ENCODE measurements at regions not wholly inside any gene's neighbourhood (a gene's known extent, or its start where the extent isn't known, plus 50 kb on each side); places are given as distances from the start of the nearest gene placed in this dataset.

DNA sequence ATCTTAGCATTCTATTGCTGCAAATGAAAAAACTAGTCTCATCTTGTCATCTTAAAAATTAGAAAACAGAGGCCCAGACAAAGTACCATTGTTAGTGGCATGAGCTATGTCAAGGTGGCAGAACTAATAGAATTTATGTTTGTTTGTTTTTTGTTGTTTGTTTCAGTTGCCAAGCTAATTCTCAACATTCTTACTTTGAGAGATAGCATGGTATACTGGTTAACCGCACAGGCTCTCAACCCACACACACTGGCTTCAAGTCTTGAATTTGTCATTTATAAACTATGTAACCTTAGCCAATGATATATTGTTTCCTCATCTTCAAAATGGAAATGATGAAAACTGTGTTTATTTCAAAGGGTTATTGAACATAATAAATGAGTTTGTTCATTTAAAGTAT lies 367.6 kb upstream of the PLSCR5 start:
- DNase-seq (no peak), ATAC-seq (no peak)
- intact Hi-C loops (cut with DNase I, micrococcal nuclease): no loop called here

DNA sequence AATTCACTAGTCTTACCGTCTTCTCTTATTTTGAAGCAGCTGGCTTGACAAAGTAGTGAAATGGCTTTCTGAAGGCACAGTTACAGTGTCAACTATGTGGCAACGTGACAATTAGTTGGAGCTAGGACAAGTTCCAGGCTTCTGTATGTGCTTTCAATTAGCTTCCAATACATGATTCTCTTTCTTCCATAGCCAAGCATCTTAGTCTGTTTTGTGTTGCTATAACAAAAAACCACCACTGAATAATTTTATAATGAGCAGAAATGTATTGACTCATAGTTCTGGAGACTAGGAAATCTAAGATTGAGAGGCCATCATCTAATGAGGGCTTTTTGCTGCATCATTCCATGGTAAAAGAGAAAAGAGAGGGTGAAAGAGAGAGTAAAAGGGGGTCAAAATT lies 365.1 kb upstream of the PLSCR5 start:
- intact Hi-C loops (cut with DNase I, micrococcal nuclease): no loop called here
- DNase-seq (no peak), ATAC-seq (no peak)

DNA sequence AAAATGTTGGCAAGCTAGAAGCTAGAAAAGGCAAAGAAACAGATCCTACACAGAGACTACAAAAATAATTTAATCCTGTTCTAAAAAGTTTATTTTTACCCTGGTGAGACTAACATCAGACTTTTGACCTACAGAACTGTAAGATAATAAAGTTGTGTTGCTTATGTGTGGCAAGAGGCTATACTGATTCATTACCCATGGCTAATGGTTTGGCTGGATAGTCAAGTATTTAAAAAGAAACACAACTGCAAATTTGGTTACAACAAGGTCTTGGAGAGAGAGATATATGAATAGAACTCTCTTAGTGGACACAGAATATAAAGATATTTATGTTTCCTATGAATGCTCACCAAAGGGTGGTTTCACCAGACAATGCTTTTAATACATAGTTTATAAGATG lies 364.2 kb upstream of the PLSCR5 start:
- no peak for ATAC-seq
- intact Hi-C loops (cut with DNase I, micrococcal nuclease): no loop called here
- DNase-seq: no peak

DNA sequence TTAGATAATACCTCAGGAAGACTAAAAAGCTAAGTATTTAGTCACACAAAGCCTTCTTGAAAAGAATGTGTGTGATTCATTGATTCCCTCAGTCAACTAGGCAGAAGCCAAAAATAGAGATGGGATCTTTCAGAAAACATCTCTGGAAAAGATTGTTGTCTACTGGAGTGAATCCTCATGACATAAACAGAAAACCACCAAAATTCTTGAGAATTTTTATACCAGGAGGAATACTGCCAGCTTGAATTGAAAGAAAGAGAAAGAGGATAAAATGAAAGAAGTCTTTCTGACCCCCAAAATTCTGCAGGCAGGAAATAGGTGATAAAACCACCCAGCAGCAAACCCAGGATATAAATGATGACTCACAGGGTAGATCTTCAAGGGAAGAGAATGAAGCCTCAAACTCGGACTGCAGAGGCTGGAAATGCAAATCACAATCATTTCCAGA lies 363.1 kb upstream of the PLSCR5 start:
- intact Hi-C loops (cut with DNase I, micrococcal nuclease): no loop called here
- DNase-seq (no peak), ATAC-seq (no peak)

DNA sequence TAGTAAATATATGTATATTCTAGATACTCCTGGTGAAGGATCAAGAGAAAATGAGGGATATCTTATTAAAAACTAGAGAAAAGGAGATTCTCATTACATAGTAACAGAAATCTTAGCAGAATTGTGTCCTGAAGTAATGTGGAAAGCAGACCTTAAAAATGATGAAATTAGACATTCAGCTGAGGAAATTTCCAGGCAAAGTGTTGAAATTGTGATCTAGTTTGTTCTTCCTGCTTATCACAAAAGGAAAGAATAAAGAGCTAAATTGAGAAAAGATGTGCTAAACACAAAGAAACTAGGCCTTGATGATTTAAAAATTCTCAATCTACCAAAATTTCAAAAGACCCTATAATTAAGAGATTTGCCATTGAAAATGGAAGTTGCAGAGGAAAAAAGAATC lies 362.6 kb upstream of the PLSCR5 start:
- ATAC-seq (no peak), DNase-seq (no peak)
- intact Hi-C loops (cut with DNase I, micrococcal nuclease): no loop called here

DNA sequence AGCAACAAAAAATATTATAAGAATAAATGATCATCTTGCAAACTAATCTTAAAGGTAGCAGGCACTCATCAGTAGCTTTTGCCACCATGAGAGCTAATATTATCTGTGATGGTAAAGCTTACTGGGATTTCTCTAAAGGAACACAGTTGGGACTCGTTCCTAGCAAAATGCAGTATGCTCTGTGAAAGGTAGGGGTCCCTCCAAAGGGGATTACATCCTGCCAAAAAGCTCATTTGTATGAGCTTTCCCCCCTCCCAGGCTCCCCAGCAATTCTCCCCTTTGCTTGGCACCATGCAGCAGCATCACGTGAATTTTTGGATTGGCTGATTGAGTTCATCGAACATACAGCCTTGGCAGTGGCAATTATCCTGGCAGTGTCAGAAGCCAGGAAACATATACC lies 361.0 kb upstream of the PLSCR5 start:
- intact Hi-C loops (cut with DNase I, micrococcal nuclease): no loop called here
- ATAC-seq (no peak), DNase-seq (no peak)

DNA sequence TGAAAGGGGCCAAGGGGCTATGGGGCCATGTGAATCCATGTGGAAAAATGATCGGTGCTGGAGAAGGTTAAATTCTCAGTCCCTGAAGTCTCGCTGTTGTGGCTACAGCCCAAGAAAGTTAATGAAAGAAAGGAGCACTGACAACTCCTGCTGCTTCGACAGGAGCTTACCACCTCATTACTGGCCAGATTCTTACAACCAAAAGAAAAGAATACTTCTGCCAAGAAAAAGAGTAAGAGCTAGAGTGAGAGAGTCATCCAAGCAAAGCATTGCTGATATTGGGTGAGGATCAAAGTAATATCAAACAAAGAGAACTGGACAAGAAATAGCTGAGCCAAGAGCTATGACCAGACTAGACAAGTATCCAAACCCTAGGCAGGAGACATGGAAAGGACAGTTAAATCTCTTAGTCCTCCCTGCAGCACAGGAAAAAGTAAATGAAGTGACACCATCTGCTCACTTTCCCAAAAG lies 348.4 kb upstream of the PLSCR5 start:
- no peak for DNase-seq
- no peak for ATAC-seq
- intact Hi-C loops (cut with DNase I, micrococcal nuclease): no loop called here

DNA sequence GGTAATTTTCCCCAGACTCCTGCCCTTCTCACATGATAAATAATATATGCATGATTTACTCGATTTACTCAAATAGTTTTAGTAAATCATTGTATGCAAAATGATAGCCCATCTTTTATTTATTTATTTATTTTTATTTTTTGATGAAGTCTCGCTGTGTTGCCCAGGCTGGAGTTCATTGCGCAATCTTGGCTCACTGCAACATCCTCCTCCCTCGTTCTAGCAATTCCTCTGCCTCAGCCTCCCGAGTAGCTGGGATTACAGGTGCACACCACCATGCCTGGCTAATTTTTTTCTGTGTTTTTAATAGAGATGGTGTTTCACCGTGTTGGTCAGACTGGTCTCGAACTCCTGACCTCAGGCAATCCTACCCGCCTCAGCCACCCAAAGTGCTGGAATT lies 343.8 kb upstream of the PLSCR5 start:
- ATAC-seq: no peak
- no peak for DNase-seq
- intact Hi-C loops (cut with DNase I, micrococcal nuclease): no loop called here

DNA sequence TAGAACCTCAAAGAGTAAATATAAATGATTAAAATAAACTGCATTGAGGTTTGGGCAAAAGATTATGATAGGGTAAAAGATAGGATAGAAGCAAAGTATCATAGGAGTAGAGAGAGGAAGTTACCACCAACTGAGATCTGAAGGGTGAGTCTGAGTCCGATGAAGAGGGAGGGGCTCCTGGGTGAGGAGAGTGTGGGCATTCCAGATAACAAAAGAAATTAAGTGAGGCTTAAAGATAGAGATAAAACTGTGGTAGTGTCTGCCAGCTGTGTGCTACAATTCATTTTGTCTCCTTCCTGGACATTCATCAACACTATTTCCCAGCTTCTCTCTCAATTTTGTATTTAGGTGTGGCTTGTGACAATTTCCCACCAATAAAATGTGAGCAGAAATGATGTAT lies 343.0 kb upstream of the PLSCR5 start:
- no peak for DNase-seq
- ATAC-seq: no peak
- intact Hi-C loops (cut with DNase I, micrococcal nuclease): no loop called here

DNA sequence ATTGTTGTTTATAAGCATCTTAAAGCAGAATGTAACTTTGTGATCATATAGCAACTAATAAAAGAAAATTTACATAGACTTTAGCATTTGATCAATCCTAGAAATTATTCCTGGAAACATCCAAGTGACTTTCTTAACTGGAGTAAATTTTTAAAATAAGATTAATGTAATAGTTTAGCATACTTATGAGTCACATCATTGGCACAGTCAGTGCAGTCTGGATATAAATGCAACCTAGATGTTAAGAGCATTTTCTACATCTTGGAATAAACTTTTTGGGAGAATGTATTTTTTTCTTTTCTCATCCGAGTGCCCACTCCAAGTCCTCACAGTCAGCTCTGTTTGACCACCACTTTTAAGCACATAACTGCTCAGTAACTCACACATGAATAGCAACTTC lies 324.6 kb upstream of the PLSCR5 start:
- no peak for DNase-seq
- intact Hi-C loops (cut with DNase I, micrococcal nuclease): no loop called here
- ATAC-seq: no peak

DNA sequence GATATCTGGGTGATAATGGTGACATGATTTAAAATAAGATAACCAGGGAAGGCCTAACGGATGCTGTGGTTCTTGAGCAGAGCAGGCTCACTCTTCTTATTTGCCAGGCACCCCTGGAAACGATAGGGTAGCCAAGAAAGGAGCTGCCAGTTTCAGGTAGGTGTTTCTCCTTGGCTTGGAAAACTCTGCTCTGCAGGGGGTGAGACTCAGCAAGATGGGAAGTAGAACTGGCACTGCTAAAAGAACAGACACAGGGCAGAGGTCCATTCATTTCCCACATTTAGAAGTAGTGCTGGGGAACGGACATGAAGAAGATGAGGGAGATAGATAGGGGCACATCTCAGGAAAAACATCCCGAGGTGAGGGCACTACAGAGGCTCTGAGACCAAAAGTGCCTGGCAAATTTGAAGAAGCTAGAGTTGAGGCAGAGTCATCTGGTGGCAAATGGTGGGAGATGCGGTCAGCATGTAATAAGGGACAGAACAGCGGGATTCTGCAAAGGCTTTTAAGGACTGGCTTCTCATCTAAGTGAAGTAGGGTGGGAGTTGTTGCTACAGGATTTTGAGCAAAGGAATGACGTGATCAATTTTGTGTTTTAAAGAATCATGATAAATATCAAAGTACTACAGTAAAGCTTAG lies 323.4 kb upstream of the PLSCR5 start:
- ATAC-seq (no peak), DNase-seq (no peak)
- intact Hi-C loops (cut with DNase I, micrococcal nuclease): no loop called here

DNA sequence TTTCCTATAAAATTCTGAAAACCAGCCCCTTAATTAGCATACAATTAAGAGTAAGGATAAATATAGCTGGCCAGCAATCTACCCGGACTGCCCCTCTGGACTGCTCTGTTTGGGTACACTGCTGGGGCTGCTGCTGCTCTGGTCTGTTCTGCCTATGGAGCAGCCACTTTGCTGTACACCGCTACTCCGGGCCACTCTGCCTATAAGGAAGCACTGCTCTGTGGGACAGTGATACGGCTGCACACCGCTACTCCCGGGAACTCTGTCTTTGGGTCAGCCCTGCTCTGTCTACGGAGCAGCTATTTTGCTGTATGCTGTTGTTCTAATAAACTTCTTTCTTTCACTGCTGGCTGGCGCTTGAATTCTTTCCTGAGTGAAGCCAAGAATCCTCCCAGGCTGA lies 316.5 kb upstream of the PLSCR5 start:
- DNase-seq: no peak
- ATAC-seq: no peak
- intact Hi-C loops (cut with DNase I, micrococcal nuclease): no loop called here

DNA sequence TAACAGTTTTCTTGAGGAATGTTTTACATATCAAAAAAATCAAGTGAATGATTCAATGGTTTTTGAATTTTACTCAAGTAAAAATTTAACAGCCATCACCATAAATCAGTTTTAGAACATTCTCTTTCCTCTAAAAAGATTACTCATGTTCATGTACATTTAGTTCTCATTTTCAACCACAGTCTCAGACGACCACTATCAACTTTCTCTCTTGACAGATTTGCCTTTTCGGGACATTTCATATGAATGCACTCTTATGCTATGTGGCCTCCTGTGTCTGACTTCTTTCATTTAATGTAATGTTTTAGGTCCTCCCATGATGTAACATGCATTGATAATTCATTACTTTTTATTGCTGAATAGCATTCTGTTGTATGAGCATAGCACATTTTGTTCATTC lies 309.3 kb upstream of the PLSCR5 start:
- DNase-seq (no peak), ATAC-seq (no peak)
- intact Hi-C loops (cut with DNase I, micrococcal nuclease): no loop called here

DNA sequence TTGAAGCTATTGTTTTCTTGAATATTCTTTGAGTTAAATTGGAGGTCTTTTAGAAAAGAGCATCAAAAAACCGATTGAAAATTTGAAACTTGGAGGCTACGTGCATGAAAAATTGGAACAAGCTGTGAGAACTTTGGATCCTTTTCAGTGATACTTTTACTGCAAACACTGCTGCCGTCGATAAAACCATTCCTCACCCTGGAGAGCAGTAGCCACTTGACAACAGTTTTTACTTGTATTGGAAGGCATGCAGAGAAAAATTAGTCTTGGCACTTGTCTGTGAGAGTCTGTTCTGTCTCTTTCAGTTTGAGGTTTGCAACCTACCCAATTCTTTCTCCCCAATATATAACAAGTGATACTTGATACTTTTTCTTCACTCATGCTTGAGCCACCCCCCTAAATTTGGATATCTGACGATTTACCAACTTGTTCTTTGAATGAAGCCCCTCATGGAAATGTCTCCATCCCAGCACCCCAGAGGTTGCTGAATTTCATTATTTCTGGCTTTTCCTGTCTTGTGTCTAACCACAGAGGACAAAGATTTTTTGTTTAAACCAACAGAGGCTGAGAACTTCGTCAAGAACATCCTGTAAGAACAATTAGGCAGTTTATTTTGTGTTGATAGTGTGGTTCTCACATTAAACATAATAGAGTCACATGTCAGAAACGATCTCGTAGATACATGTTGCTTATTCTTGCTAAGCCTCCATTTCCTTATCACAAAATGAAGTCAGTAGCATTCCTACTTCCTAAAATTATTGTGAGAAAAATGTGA lies 307.3 kb upstream of the PLSCR5 start:
- no peak for DNase-seq
- intact Hi-C loops (cut with DNase I, micrococcal nuclease): no loop called here
- no peak for ATAC-seq

DNA sequence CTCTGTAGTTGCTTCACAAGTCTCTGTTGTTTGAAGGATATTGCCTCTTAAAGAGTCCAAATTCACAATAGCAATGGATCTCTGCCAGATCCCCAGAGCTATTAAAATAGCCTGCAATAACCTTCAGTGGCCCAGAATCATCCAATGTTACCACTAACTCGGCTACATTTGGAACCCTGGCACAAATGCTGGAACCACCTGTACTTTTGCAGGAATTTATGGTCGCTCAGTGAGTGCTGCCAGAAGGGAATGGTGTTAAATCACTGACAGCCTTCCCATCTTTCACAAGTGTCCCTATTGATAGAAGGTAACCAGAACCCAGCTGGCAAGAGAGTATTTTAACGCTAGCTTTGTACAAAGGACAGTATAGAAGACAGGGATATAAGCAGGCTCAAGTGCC lies 298.8 kb upstream of the PLSCR5 start:
- DNase-seq (peak in 1 of 2 donors; percentile 24), ATAC-seq (no peak)
- intact Hi-C loops (cut with DNase I, micrococcal nuclease): no loop called here

DNA sequence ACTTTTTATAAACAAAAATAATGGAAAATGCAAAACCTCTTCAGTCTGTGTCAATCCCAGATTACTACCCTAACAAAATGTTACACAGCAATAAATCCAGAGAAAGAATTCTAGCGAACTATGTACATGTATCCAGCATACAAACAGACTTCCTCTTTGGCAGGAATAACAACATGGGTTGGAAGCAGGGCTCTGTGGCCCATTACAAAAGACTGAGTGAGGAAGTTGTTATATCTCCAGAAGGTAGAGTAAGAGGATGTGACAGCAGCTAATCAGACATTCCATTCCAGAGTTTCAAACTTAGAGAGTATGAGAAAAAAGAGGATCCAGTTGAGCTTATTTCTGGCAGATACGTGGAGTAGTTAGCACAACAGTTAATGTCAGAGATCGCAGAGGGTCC lies 294.0 kb upstream of the PLSCR5 start:
- DNase-seq (no peak), ATAC-seq (no peak)
- intact Hi-C loops (cut with DNase I, micrococcal nuclease): no loop called here

DNA sequence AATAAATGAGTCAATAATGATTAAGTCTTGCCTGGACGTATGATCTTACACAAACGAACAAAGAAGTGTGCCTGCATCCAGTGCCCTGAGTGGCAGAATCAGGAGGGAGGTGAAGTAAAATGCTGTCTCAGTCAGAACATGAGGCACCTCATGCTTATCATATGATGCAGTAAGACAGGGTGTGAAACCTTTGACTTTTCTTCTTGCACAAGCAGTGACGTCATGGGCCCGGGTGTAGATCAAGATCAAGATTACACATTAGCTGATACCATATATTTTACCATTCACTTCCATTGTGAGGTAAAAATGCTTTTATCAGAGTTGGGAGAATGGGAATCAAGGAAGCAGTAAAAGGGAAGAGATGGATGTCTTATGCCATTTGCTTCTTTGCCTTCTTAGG lies 291.6 kb upstream of the PLSCR5 start:
- no peak for ATAC-seq
- intact Hi-C loops (cut with DNase I, micrococcal nuclease): no loop called here
- DNase-seq: no peak

DNA sequence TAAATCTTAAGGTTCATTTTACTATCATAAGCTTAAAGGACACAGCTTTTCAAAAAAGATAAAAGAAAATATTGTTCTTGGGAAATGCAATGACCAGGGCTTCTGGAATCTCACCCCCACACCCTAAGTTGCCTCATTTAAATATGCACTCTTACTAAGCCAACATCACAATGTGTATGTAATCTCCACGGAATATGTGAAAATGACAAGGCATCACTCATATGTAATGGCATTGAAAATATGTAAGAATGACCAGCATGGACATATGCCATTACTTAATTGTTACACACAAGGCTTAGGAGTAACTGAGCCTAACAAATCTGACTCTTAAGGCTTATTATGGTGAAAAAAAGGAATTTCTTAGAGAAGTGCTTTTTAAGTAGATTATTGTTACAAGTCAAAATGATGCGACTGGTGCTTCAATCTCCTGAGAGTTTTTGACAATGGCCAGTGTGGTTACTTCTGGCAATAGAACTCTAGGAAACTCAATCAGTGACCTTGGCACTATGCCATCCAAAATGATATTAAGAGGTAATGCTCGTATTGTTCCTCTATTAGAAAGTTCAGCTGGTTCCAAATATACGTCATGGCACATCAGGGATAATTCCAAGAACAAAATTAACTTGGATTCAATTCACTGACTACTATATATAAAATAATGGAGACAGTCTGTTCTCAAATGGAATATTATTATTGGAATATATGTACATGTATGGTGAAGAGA lies 290.0 kb upstream of the PLSCR5 start:
- intact Hi-C loops (cut with DNase I, micrococcal nuclease): no loop called here
- DNase-seq (no peak), ATAC-seq (no peak)

DNA sequence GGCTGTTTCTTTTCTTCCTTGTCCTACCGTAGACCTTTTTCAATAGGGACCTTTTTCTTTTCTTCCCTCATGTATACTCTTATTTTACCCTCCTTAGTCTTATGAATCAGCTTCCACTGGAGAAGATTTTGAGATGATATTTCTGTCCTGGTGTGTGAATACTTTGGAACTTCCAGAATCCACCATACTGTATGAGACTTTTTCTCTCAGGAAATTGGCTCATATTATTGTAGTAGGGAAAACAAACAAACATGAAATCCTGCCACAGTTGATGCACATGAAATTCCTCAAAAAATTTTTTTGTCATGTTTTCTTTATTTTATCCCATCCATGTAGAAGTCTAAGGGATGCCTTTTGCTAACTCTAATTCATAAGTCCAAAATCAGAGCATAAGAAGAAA lies 289.3 kb upstream of the PLSCR5 start:
- intact Hi-C loops (cut with DNase I, micrococcal nuclease): no loop called here

DNA sequence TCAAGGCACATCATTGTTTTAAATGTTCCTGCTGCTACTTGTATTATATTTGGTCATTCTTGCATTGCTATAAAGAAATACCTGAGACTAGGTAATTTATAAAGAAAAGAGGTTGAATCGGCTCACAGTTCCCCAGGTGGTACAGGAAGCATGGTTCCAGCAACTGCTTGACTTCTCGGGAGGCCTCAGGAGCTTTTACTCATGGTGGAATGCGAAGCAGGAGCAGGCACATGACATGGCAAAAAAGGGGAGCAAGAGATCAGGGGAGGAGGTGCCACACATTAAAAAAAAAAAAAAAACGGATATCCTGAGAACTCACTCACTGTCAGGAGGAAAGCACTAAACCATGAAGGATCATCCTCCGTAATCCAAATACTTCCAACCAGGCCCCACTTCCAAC lies 286.9 kb upstream of the PLSCR5 start:
- intact Hi-C loops (cut with DNase I, micrococcal nuclease): no loop called here
- DNase-seq (no peak), ATAC-seq (no peak)

More for the DNA sequence above, 289.3 kb upstream of the PLSCR5 start:
- DNase-seq: no peak
- ATAC-seq: no peak

Measured in left colon (tissue), 2 donors.